OCI-LY3 (cell line): ENCODE measurements at regions not wholly inside any gene's neighbourhood (a gene's known extent, or its start where the extent isn't known, plus 50 kb on each side); places are given as distances from the start of the nearest gene placed in this dataset.
A peak's percentile ranks its signal among the peaks of the same experiment; 100 is the strongest.

Experiments used
- H2AFZ ChIP-seq: fragments of 200-600, 300-600 bp; shearing (Covaris generic); 2 replicates; pipeline ENCODE4 v1.6.0; 2014; ENCODE audit warnings: antibody characterized with exemption, low read depth, low read length
- H3K27ac ChIP-seq: fragments of 200-600, 300-600 bp; sonication (generic); 2 replicates; pipeline ENCODE4 v1.5.1; 2014; ENCODE audit warnings: mild to moderate bottlenecking, low read length, moderate library complexity, mixed read lengths
- H3K27me3 ChIP-seq: fragments of 200-600, 300-600 bp; sonication (generic); 2 replicates; pipeline ENCODE4 v1.6.1; 2014; ENCODE audit warnings: low read depth, low read length, mixed read lengths
- H3K36me3 ChIP-seq: fragments of 200-600, 300-600 bp; sonication (generic); replicated peaks from 2 replicates; pipeline ENCODE3; 2014; ENCODE audit warnings: low read depth, low read length, mixed read lengths
- H3K4me1 ChIP-seq: fragments of 300-600, 200-600 bp; sonication (generic); 2 replicates; pipeline ENCODE4 v1.6.1; 2014; ENCODE audit warnings: low read length, mixed read lengths
- H3K4me2 ChIP-seq: fragments of 200-600, 300-600 bp; sonication (generic); 2 replicates; pipeline ENCODE4 v1.6.1; 2014; ENCODE audit warnings: low read length, mixed read lengths
- H3K4me3 ChIP-seq: fragments of 300-600, 200-600 bp; sonication (generic); 2 replicates; pipeline ENCODE4 v1.5.1; 2014; ENCODE audit warnings: antibody characterized with exemption, mild to moderate bottlenecking, low read length, moderate library complexity
- H3K79me2 ChIP-seq: fragments of 300-600, 200-600 bp; shearing (Covaris generic); 2 replicates; pipeline ENCODE4 v1.6.1; 2014; ENCODE audit warnings: mild to moderate bottlenecking, low read length, mixed read lengths
- H3K9ac ChIP-seq: fragments of 300-600, 200-600 bp; shearing (Covaris generic); 2 replicates; pipeline ENCODE4 v1.6.0; 2014; ENCODE audit warnings: mild to moderate bottlenecking, low read length, moderate library complexity
- H3K9me3 ChIP-seq: fragments of 200-600, 300-600 bp; shearing (Covaris generic); 2 replicates; pipeline ENCODE4 v1.6.1; 2014; ENCODE audit warnings: low read length, mixed read lengths; ENCODE audit not compliant: insufficient read depth
- H4K20me1 ChIP-seq: fragments of 200-600, 300-600 bp; sonication (generic); 2 replicates; pipeline ENCODE4 v1.6.1; 2016; ENCODE audit warnings: low read length, mixed read lengths; ENCODE audit not compliant: insufficient read depth
- EZH2phosphoT487 ChIP-seq: fragments of 200-600 bp; shearing (Covaris generic); IDR thresholded peaks from 2 replicates; pipeline ENCODE4 v1.6.1; 2018; ENCODE audit warnings: antibody characterized with exemption, mixed run types, low read depth
- TF ChIP-seq, protein P1 (sequence below): fragments of 200-600, 300-600 bp; sonication (generic); IDR thresholded peaks from 2 replicates; pipeline ENCODE4 v1.5.1; 2014; ENCODE audit warnings: antibody characterized with exemption, low read length, low read depth

DNA sequence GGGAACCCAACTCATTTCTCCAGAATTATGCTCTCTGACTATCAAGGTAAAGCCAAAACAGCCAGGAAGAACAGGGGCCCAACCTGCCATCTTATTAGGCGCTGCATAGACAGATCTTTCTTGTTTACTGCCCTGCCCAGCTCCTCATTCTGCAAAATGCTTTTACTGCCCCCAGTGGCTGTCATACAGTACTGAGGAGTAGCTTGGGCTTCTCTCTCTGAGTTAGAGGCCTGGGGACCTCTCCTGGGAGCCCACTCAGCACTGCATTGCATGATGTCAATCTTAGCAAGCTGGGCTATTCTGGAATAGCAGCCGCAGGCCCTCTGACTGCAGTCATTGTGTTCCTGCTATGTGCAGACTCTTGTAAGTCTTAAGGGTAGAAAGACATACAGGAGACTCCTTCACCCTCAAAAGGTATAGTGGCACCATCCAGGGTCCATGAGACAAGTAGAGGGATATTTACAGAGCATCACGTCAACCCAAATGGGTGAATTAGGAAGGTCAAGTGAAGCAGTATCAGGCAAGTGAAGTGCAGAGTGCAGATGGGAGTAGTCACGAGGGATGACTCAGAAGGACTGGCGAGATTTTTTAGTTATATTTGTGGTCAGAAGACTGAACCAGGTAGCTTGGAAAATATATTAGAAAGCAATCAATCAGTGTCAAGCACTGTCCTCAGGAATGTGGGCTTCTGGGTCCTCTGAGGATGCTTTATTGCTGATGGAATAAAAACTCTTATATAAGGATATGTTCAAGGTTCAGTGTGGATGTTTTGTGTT is 294.1 kb upstream of the SFRP2 start:
- Histone ChIP-seq H3K27ac (no peak overlapping the region), H3K79me2 (no peaks in the 10 kb centered on the region)
- TF ChIP-seq EZH2phosphoT487: no peak
- TF ChIP-seq, protein P1, sequence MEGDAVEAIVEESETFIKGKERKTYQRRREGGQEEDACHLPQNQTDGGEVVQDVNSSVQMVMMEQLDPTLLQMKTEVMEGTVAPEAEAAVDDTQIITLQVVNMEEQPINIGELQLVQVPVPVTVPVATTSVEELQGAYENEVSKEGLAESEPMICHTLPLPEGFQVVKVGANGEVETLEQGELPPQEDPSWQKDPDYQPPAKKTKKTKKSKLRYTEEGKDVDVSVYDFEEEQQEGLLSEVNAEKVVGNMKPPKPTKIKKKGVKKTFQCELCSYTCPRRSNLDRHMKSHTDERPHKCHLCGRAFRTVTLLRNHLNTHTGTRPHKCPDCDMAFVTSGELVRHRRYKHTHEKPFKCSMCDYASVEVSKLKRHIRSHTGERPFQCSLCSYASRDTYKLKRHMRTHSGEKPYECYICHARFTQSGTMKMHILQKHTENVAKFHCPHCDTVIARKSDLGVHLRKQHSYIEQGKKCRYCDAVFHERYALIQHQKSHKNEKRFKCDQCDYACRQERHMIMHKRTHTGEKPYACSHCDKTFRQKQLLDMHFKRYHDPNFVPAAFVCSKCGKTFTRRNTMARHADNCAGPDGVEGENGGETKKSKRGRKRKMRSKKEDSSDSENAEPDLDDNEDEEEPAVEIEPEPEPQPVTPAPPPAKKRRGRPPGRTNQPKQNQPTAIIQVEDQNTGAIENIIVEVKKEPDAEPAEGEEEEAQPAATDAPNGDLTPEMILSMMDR: peak; percentile 64

DNA sequence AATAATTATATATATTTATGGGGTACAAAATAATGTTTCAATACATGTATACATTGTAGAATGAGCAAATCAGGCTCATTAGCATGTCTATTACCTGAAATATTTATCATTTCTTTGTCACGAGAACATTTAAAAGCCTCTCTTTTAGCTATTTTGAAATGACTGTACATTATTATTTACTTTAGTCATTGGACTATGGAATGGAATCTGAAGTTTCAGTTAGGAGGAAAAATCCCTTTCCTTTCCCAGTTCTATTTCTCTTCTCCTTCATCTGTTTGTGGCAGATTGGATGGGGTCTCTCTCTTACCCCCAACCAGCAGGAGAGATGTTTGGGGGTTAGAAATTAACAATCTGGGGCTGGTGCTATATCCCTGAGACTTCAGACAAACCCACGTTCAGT is 292.5 kb upstream of the SFRP2 start:
- no peak overlapping the region for H3K4me3 ChIP-seq
- no peaks in the 10 kb centered on the region for H3K9me3 ChIP-seq
- H3K27me3 ChIP-seq: no peaks in the 10 kb centered on the region
- no peaks in the 10 kb centered on the region for H3K36me3 ChIP-seq
- no peak for TF ChIP-seq EZH2phosphoT487
- TF ChIP-seq, protein P1: no peak
- H4K20me1 ChIP-seq: no peaks in the 10 kb centered on the region
- H3K9ac ChIP-seq: no peak overlapping the region
- H3K79me2 ChIP-seq: no peaks in the 10 kb centered on the region
- H3K4me1 ChIP-seq: no peaks in the 10 kb centered on the region
- no peak overlapping the region for H2AFZ ChIP-seq
- no peak overlapping the region for H3K4me2 ChIP-seq
- no peak overlapping the region for H3K27ac ChIP-seq

More for the DNA sequence above, 294.1 kb upstream of the SFRP2 start:
- Histone ChIP-seq H4K20me1 (no peaks in the 10 kb centered on the region), H3K27me3 (no peaks in the 10 kb centered on the region), H3K9me3 (no peaks in the 10 kb centered on the region), H3K4me1 (no peaks in the 10 kb centered on the region), H3K36me3 (no peaks in the 10 kb centered on the region), H3K4me2 (no peak overlapping the region), H2AFZ (0 out of 2 replicates have a peak overlapping the region, but pooled peaks have one; percentile 4), H3K9ac (no peak overlapping the region), H3K4me3 (no peak overlapping the region)

DNA sequence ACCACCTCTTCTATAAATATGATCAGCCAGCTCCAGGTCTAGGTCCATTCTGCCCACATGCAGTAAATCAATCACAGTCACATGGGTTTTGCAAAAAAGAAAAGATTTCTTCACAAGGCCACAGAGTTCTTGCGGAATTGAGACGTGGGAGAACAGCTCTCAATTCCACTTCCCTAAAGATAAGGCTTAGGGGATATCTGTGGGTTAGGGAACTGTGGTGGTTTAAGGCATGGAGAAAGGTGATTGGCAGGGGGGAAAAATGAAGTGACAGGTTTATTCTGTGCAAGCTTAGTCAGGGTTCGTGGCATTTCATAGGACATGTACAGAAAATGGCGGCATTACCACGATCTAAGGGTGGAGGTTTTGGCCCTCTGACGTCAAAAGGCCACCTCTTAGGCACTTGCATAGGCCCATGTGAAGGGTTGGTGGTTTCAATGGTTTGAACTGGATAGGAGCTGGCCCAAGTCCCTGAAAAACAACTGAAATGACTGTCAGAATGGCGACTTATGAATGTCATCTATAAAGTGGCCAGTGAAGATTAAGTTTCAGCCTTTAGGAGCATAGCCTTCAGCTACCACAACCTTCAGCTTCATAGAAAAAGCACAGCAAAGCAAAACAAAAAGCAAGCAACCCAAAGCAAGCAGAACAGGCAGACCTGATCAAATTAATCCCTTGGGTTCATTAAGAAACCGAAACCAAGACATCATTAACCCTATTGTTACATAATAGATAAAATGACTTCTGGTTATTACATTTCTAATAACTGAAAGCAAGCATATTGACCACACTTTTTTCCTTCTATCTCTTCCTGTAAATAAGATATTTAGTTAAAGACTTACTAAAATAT is 289.8 kb upstream of the SFRP2 start:
- H3K79me2 ChIP-seq: no peaks in the 10 kb centered on the region
- H3K27ac ChIP-seq: no peak overlapping the region
- no peak overlapping the region for H3K9ac ChIP-seq
- no peak overlapping the region for H3K4me3 ChIP-seq
- no peaks in the 10 kb centered on the region for H3K27me3 ChIP-seq
- H3K9me3 ChIP-seq: no peaks in the 10 kb centered on the region
- H3K36me3 ChIP-seq: no peaks in the 10 kb centered on the region
- no peak overlapping the region for H2AFZ ChIP-seq
- H3K4me2 ChIP-seq: no peak overlapping the region
- no peak for TF ChIP-seq EZH2phosphoT487
- TF ChIP-seq, protein P1: no peak
- peaks cover 4% of the 10 kb centered on the region for H3K4me1 ChIP-seq
- no peaks in the 10 kb centered on the region for H4K20me1 ChIP-seq

DNA sequence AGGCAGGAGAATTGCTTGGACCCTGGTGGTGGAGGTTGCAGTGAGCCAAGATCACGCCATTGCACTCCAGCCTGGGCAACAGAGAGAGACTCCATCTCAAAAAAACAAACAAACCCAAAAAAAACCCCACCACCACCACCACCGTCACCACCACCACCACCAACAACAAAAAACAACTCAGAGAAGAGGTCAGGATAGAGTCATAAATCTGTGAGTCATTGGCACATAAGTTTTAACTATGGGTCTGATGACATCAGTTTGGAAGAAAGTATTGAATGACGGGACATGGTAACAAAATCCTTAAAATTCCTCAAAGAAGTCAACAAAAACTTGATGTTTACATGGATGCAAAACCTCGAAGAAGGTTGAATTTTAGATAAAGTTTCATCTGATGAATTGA is 288.0 kb upstream of the SFRP2 start:
- Histone ChIP-seq H3K9ac (no peak overlapping the region), H3K4me3 (no peak overlapping the region), H3K4me1 (peaks cover 9% of the 10 kb centered on the region), H3K9me3 (no peaks in the 10 kb centered on the region), H2AFZ (no peak overlapping the region), H3K36me3 (no peaks in the 10 kb centered on the region), H4K20me1 (no peaks in the 10 kb centered on the region), H3K4me2 (no peak overlapping the region), H3K27ac (no peak overlapping the region), H3K27me3 (no peaks in the 10 kb centered on the region), H3K79me2 (no peaks in the 10 kb centered on the region)
- no peak for TF ChIP-seq EZH2phosphoT487
- TF ChIP-seq, protein P1: no peak
